HCT116 (cell line): ENCODE measurements at regions not wholly inside any gene's neighbourhood (a gene's known extent, or its start where the extent isn't known, plus 50 kb on each side); places are given as distances from the start of the nearest gene placed in this dataset.

Source experiments
- ATAC-seq: fragments of 200-7000 bp; cut with Tn5 transposase; 2 replicates; pipeline ENCODE4 v1.9.1; 2020; ENCODE audit warnings: mild to moderate bottlenecking, moderate library complexity
- BruUV-seq: library from RNA; stranded (reverse); fragments of 400-500 nt; replicated peaks from 2 replicates; lab custom pipeline; 2021; lab: Mats Ljungman, UMichigan
- CTCF ChIA-PET: fragments of 300-600 bp; sonication (Branson Sonifier 250); formaldehyde crosslinking; loops from one replicate; lab custom pipeline; 2021; ENCODE audit warnings: antibody characterized with exemption; lab: Charles Lee
- POLR2A ChIA-PET: fragments of 300-600, 350-600 bp; sonication (Branson Sonifier 250); formaldehyde crosslinking; loops from one replicate; lab custom pipeline; 2021; ENCODE audit warnings: antibody characterized with exemption; lab: Charles Lee
- RAD21 ChIA-PET, 2 experiments: fragments of 300-600 bp; sonication (Branson Sonifier 250); formaldehyde crosslinking; loops; one replicate each; lab custom pipeline; 2023; ENCODE audit warnings: low total read pairs in 2 of 2; ENCODE audit not compliant: uncharacterized antibody in 2 of 2, unreplicated experiment in 2 of 2, low non-redundant PET in 1 of 2; lab: Charles Lee
- DNase-seq: peaks from one replicate; pipeline ENCODE4 v3.0.0-alpha.2; 2010; ENCODE audit warnings: low read depth, low spot score
- H2AFZ ChIP-seq: fragments of 200-600 bp; shearing (Covaris generic), sonication (generic); 2 replicates; pipeline ENCODE4 v1.6.1; 2017; ENCODE audit warnings: low read depth, mixed run types, mixed read lengths, antibody characterized with exemption, low read length; ENCODE audit not compliant: poor library complexity, severe bottlenecking
- H3K27ac ChIP-seq: 2 replicates; pipeline ENCODE4 v1.5.1; 2012; ENCODE audit warnings: low read depth, low read length
- H3K27me3 ChIP-seq: fragments of 200-600 bp; sonication (generic); 2 replicates; pipeline ENCODE4 v1.6.1; 2016; ENCODE audit warnings: mixed run types, low read length, mixed read lengths; ENCODE audit not compliant: insufficient read depth
- H3K36me3 ChIP-seq, 2 experiments: fragments of 200-500 bp in 1 of 2; fragments of 200-600 bp in 1 of 2; sonication (Bioruptor generic) in 1 of 2; sonication (generic) in 1 of 2; 2 replicates each; pipeline versions ENCODE4 v1.5.1 to v1.6.1; 2014 to 2016; ENCODE audit warnings: low read length in 2 of 2, inconsistent platforms in 1 of 2, mixed read lengths in 1 of 2, mixed run types in 1 of 2; ENCODE audit not compliant: insufficient read depth in 2 of 2, control insufficient read depth in 1 of 2
- H3K4me1 ChIP-seq, 2 experiments: fragments of 200-600 bp in 1 of 2; sonication (generic) in 1 of 2; 2 replicates each; pipeline versions ENCODE4 v1.5.1 to v1.6.1; 2012 to 2017; ENCODE audit warnings: low read length in 2 of 2, inconsistent platforms in 1 of 2, mild to moderate bottlenecking in 1 of 2, mixed read lengths in 1 of 2, mixed run types in 1 of 2, moderate library complexity in 1 of 2; ENCODE audit not compliant: insufficient read depth in 2 of 2, control insufficient read depth in 1 of 2
- H3K4me2 ChIP-seq: fragments of 200-600 bp; sonication (generic); 2 replicates; pipeline ENCODE4 v1.6.1; 2017; ENCODE audit warnings: mixed run types, low read length, mixed read lengths
- H3K4me3 ChIP-seq, 2 experiments: fragments of 200-600 bp in 1 of 2; sonication (generic) in 1 of 2; replicated peaks in 1 of 2; 2 replicates each; pipeline ENCODE4 v1.5.1; 2011 to 2016; ENCODE audit warnings: low read length in 2 of 2, control low read depth in 1 of 2, low read depth in 1 of 2, mild to moderate bottlenecking in 1 of 2, mixed read lengths in 1 of 2, mixed run types in 1 of 2
- H3K79me2 ChIP-seq: fragments of 200-600 bp; sonication (generic); 2 replicates; pipeline ENCODE4 v1.6.1; 2017; ENCODE audit warnings: mild to moderate bottlenecking, mixed run types, low read length, moderate library complexity, mixed read lengths; ENCODE audit not compliant: insufficient read depth
- H3K9ac ChIP-seq: fragments of 200-600 bp; sonication (generic); 2 replicates; pipeline ENCODE4 v1.6.1; 2016; ENCODE audit warnings: low read length, mixed read lengths
- H3K9me2 ChIP-seq: fragments of 200-600 bp; sonication (generic), shearing (Covaris generic); 2 replicates; pipeline ENCODE4 v1.6.1; 2017; ENCODE audit warnings: mixed run types, mild to moderate bottlenecking, moderate library complexity; ENCODE audit not compliant: insufficient read depth
- H3K9me3 ChIP-seq, 2 experiments: fragments of 200-500 bp in 1 of 2; fragments of 200-600 bp in 1 of 2; sonication (Bioruptor generic) in 1 of 2; sonication (generic) in 1 of 2; 2 replicates each; pipeline ENCODE4 v1.6.1; 2014 to 2017; ENCODE audit warnings: low read length in 2 of 2, mixed read lengths in 2 of 2, inconsistent platforms in 1 of 2, low read depth in 1 of 2, mild to moderate bottlenecking in 1 of 2, mixed run types in 1 of 2, moderate library complexity in 1 of 2; ENCODE audit not compliant: control insufficient read depth in 1 of 2, insufficient read depth in 1 of 2
- H4K20me1 ChIP-seq: fragments of 200-600 bp; sonication (generic), shearing (Covaris generic); 2 replicates; pipeline ENCODE4 v1.6.1; 2017; ENCODE audit warnings: mixed run types, mild to moderate bottlenecking, moderate library complexity; ENCODE audit not compliant: insufficient read depth
- CBX3 ChIP-seq: IDR thresholded peaks from 2 replicates; pipeline ENCODE4 v1.6.1; 2012; ENCODE audit warnings: low read depth
- EZH2 ChIP-seq: fragments of 200-600 bp; sonication (generic); IDR thresholded peaks from 2 replicates; pipeline ENCODE4 v1.6.1; 2017; ENCODE audit warnings: antibody characterized with exemption, mixed run types
- EZH2phosphoT487 ChIP-seq: fragments of 200-600 bp; IDR thresholded peaks from 2 replicates; pipeline ENCODE4 v1.6.1; 2018; ENCODE audit warnings: antibody characterized with exemption, borderline replicate concordance
- FOSL1 ChIP-seq: IDR thresholded peaks from 2 replicates; pipeline ENCODE4 v1.6.1; 2012; ENCODE audit warnings: low read depth
- MAX ChIP-seq: IDR thresholded peaks from 2 replicates; pipeline ENCODE4 v1.6.1; 2012
- RAD21 ChIP-seq: IDR thresholded peaks from 2 replicates; pipeline ENCODE4 v1.6.1; 2012; ENCODE audit warnings: low read depth, mild to moderate bottlenecking
- SIN3A ChIP-seq: IDR thresholded peaks from 2 replicates; pipeline ENCODE4 v1.6.1; 2012; ENCODE audit warnings: low read depth
- SP1 ChIP-seq: IDR thresholded peaks from 2 replicates; pipeline ENCODE4 v1.6.1; 2012; ENCODE audit warnings: low read depth
- ZBTB33 ChIP-seq: IDR thresholded peaks from 2 replicates; pipeline ENCODE4 v1.6.1; 2011; ENCODE audit warnings: mild to moderate bottlenecking, low read length, moderate library complexity; ENCODE audit not compliant: insufficient replicate concordance; ENCODE audit errors: extremely low read depth
- ZFX ChIP-seq: fragments of 450-650 bp; IDR thresholded peaks from 2 replicates; pipeline ENCODE4 v1.6.1; 2017
- intact Hi-C: fragments of 100-400 bp; cut with micrococcal nuclease; formaldehyde crosslinking; loops from 2 replicates; pipeline ENCODE4 v1.10.0; 2022
- TF ChIP-seq, protein P1 (sequence below): IDR thresholded peaks from 2 replicates; pipeline ENCODE4 v1.6.1; 2012
- TF ChIP-seq, protein P2 (sequence below), 3 experiments: fragments of 200-600 bp in 1 of 3; sonication (generic) in 1 of 3; IDR thresholded peaks in 2 of 3; conservative IDR thresholded peaks in 1 of 3; 2 replicates each; pipeline ENCODE4 v1.5.1; 2012 to 2017; ENCODE audit warnings: low read depth in 2 of 3, low read length in 2 of 3, antibody characterized with exemption in 1 of 3, borderline replicate concordance in 1 of 3, control low read depth in 1 of 3, mild to moderate bottlenecking in 1 of 3, mixed read lengths in 1 of 3, mixed run types in 1 of 3, moderate library complexity in 1 of 3; ENCODE audit not compliant: insufficient read depth in 1 of 3
- TF ChIP-seq, protein P3 (sequence below): IDR thresholded peaks from 2 replicates; pipeline ENCODE4 v1.6.1; 2012; ENCODE audit warnings: low read depth

- BruUV-seq: no TSS peak
- no peaks in the 10 kb centered on the region for H3K27me3 ChIP-seq
- DNase-seq: no peak
- TF ChIP-seq ZFX: no peak
- no peak for TF ChIP-seq SP1
- TF ChIP-seq SIN3A: no peak
- TF ChIP-seq MAX: no peak
- TF ChIP-seq FOSL1: no peak
- TF ChIP-seq, protein P1, sequence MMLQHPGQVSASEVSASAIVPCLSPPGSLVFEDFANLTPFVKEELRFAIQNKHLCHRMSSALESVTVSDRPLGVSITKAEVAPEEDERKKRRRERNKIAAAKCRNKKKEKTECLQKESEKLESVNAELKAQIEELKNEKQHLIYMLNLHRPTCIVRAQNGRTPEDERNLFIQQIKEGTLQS: no peak
- TF ChIP-seq CBX3: no peak
- TF ChIP-seq, protein P2, sequence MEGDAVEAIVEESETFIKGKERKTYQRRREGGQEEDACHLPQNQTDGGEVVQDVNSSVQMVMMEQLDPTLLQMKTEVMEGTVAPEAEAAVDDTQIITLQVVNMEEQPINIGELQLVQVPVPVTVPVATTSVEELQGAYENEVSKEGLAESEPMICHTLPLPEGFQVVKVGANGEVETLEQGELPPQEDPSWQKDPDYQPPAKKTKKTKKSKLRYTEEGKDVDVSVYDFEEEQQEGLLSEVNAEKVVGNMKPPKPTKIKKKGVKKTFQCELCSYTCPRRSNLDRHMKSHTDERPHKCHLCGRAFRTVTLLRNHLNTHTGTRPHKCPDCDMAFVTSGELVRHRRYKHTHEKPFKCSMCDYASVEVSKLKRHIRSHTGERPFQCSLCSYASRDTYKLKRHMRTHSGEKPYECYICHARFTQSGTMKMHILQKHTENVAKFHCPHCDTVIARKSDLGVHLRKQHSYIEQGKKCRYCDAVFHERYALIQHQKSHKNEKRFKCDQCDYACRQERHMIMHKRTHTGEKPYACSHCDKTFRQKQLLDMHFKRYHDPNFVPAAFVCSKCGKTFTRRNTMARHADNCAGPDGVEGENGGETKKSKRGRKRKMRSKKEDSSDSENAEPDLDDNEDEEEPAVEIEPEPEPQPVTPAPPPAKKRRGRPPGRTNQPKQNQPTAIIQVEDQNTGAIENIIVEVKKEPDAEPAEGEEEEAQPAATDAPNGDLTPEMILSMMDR (IDR thresholded peaks at IDR 0.05 in 2 of 3, conservative IDR thresholded peaks at IDR 0.05 in 1 of 3; ENCODE audit: borderline replicate concordance in 1 of 3, insufficient read depth in 1 of 3, low read depth in 2 of 3, low read length in 2 of 3): no peak
- TF ChIP-seq, protein P3, sequence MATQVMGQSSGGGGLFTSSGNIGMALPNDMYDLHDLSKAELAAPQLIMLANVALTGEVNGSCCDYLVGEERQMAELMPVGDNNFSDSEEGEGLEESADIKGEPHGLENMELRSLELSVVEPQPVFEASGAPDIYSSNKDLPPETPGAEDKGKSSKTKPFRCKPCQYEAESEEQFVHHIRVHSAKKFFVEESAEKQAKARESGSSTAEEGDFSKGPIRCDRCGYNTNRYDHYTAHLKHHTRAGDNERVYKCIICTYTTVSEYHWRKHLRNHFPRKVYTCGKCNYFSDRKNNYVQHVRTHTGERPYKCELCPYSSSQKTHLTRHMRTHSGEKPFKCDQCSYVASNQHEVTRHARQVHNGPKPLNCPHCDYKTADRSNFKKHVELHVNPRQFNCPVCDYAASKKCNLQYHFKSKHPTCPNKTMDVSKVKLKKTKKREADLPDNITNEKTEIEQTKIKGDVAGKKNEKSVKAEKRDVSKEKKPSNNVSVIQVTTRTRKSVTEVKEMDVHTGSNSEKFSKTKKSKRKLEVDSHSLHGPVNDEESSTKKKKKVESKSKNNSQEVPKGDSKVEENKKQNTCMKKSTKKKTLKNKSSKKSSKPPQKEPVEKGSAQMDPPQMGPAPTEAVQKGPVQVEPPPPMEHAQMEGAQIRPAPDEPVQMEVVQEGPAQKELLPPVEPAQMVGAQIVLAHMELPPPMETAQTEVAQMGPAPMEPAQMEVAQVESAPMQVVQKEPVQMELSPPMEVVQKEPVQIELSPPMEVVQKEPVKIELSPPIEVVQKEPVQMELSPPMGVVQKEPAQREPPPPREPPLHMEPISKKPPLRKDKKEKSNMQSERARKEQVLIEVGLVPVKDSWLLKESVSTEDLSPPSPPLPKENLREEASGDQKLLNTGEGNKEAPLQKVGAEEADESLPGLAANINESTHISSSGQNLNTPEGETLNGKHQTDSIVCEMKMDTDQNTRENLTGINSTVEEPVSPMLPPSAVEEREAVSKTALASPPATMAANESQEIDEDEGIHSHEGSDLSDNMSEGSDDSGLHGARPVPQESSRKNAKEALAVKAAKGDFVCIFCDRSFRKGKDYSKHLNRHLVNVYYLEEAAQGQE: no peak
- TF ChIP-seq EZH2: no peak
- no peak for TF ChIP-seq ZBTB33
- no peak for TF ChIP-seq RAD21
- no peak for TF ChIP-seq EZH2phosphoT487
- TF ChIP-seq, all 23 proteins: peak for 0
- Histone ChIP-seq H3K9me3 (no peaks in the 10 kb centered on the region), H3K4me3 (no peak overlapping the region), H3K4me1 (no peaks in the 10 kb centered on the region), H3K4me2 (no peak overlapping the region), H2AFZ (no peak overlapping the region), H3K27ac (no peak overlapping the region), H4K20me1 (no peaks in the 10 kb centered on the region), H3K79me2 (no peaks in the 10 kb centered on the region), H3K9me2 (no peaks in the 10 kb centered on the region), H3K9ac (no peak overlapping the region), H3K36me3 (no peaks in the 10 kb centered on the region)
- POLR2A ChIA-PET: no interaction called here
- no peak for ATAC-seq
- intact Hi-C loops: no loop called here
- CTCF ChIA-PET: no interaction called here
- RAD21 ChIA-PET: no interaction called here
These were observed 1806.7 kb upstream of the PCDH7 start for GRCh38 chr4:28913466-28913865.
